Mesenteric fat pad (tissue), 1 donor: ENCODE measurements at regions not wholly inside any gene's neighbourhood (a gene's known extent, or its start where the extent isn't known, plus 50 kb on each side); places are given as distances from the start of the nearest gene placed in this dataset.

Source experiments
- DNase-seq: peaks from one replicate; pipeline ENCODE4 v3.0.0-alpha.2; 2020; ENCODE audit warnings: low spot score
- donor health status: DM: yes; HTN: yes; CAD: no.

GRCh38 chr2:3037196-3038194 is 340.1 kb downstream of the EIPR1 start:
- peak; percentile 81 for DNase-seq

- peak; percentile 77 for DNase-seq
Measured at GRCh38 chr2:3036432-3037125, 341.0 kb downstream of the EIPR1 start.

GRCh38 chr2:3035385-3036050 is 342.1 kb downstream of the EIPR1 start:
- peak; percentile 53 for DNase-seq

GRCh38 chr2:3034856-3035255 is 342.8 kb downstream of the EIPR1 start:
- peak; percentile 35 for DNase-seq

GRCh38 chr2:3034396-3034795 is 343.2 kb downstream of the EIPR1 start:
- DNase-seq: peak; percentile 60

- DNase-seq: no peak
Measured at GRCh38 chr2:3033315-3033714, 344.3 kb downstream of the EIPR1 start.

GRCh38 chr2:3030791-3031190 is 346.8 kb downstream of the EIPR1 start:
- DNase-seq: peak; percentile 51

- no peak for DNase-seq
Measured at GRCh38 chr2:3025984-3026383, 351.6 kb downstream of the EIPR1 start.

GRCh38 chr2:3025261-3025660 is 352.4 kb downstream of the EIPR1 start:
- no peak for DNase-seq

- no peak for DNase-seq
Measured at GRCh38 chr2:3024401-3024935, 353.1 kb downstream of the EIPR1 start.

GRCh38 chr2:3023531-3023930 is 354.1 kb downstream of the EIPR1 start:
- DNase-seq: no peak

GRCh38 chr2:3022841-3023372 is 354.7 kb downstream of the EIPR1 start:
- DNase-seq: no peak

- DNase-seq: no peak
Measured at GRCh38 chr2:3021720-3022119, 355.9 kb downstream of the EIPR1 start.

- no peak for DNase-seq
Measured at GRCh38 chr2:3010001-3010400, 367.6 kb downstream of the EIPR1 start.

GRCh38 chr2:3009483-3009882 is 368.1 kb downstream of the EIPR1 start:
- DNase-seq: no peak

GRCh38 chr2:3009005-3009404 is 368.6 kb downstream of the EIPR1 start:
- no peak for DNase-seq

- DNase-seq: no peak
Measured at GRCh38 chr2:3008561-3008960, 369.1 kb downstream of the EIPR1 start.

GRCh38 chr2:3007135-3007534 is 370.5 kb downstream of the EIPR1 start:
- DNase-seq: no peak

- DNase-seq: no peak
Measured at GRCh38 chr2:3005859-3006501, 371.6 kb downstream of the EIPR1 start.
